Right atrium auricular region (tissue), 2 donors: ENCODE measurements at regions not wholly inside any gene's neighbourhood (a gene's known extent, or its start where the extent isn't known, plus 50 kb on each side); places are given as distances from the start of the nearest gene placed in this dataset.
"Not testable (repeated sequence)": the region's sequence is repeated elsewhere in the genome, so short reads cannot be mapped to it uniquely, and the experiment has no call there.

ENCODE experiments used
- DNase-seq: peaks from one replicate; pipeline ENCODE4 v3.0.0-alpha.2; 2019; ENCODE audit warnings: low spot score
- H3K27ac ChIP-seq, 2 donors: fragments of 200-600 bp; sonication (generic); 1 replicate in 1 of 2; 2 replicates in 1 of 2; pipeline ENCODE4 v1.5.1; 2016 to 2019
- H3K27me3 ChIP-seq, 2 donors: fragments of 200-600 bp; sonication (generic); one replicate each; pipeline versions ENCODE4 v1.5.1 to v1.6.0; 2017 to 2019
- H3K36me3 ChIP-seq: fragments of 200-600 bp; sonication (generic); one replicate; pipeline ENCODE4 v1.5.1; 2016
- H3K4me1 ChIP-seq, 2 donors: fragments of 200-600 bp; sonication (generic); one replicate each; pipeline versions ENCODE4 v1.5.1 to v1.6.0; 2017 to 2019
- H3K4me3 ChIP-seq, 2 donors: fragments of 200-600 bp; sonication (generic); 1 replicate in 1 of 2; 2 replicates in 1 of 2; pipeline ENCODE4 v1.5.1; 2017 to 2019; ENCODE audit warnings: mild to moderate bottlenecking in 1 of 2, moderate library complexity in 1 of 2
- H3K9me3 ChIP-seq, 2 donors: fragments of 200-600 bp; sonication (generic); one replicate each; pipeline ENCODE4 v1.5.1; 2019
- TF ChIP-seq, protein P1 (sequence below), 2 donors: fragments of 200-600 bp; sonication (generic); IDR thresholded peaks; one replicate each; pipeline ENCODE4 v1.5.1; 2019; ENCODE audit warnings: antibody characterized with exemption in 2 of 2

DNA sequence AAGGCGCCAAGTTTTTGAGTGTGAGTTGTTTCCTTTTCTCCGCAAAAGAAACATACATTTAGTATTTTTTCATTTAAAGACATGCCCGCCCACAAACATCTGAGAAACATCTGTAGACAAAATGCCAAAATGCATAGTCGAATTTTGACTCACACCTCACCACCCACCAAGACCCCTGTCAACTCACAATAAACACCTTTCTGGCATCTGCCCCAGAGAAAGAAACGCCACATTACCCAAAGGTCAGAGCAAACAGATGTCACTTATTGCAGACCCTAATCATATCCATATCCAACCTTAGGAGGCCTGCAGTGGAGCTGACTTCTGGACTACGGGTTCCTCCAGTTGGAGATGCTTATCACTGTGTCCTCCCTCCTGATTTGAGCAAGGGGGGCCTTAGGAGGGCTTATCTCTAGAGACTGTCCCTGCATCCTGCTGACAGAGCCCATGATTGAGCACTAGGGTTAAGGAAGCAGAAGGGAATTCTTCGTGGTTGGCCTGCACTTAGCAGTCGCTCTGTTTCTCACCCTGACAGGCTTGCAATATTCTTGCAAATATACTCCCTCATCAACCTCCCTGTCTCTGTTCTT is 90.5 kb upstream of the TBX18 start:
- Histone ChIP-seq H3K4me1 (no peaks in the 10 kb centered on the region), H3K4me3 (no peak overlapping the region), H3K36me3 (no peaks in the 10 kb centered on the region), H3K27ac (no peak overlapping the region), H3K27me3 (no peaks in the 10 kb centered on the region), H3K9me3 (no peaks in the 10 kb centered on the region)
- TF ChIP-seq, protein P1, sequence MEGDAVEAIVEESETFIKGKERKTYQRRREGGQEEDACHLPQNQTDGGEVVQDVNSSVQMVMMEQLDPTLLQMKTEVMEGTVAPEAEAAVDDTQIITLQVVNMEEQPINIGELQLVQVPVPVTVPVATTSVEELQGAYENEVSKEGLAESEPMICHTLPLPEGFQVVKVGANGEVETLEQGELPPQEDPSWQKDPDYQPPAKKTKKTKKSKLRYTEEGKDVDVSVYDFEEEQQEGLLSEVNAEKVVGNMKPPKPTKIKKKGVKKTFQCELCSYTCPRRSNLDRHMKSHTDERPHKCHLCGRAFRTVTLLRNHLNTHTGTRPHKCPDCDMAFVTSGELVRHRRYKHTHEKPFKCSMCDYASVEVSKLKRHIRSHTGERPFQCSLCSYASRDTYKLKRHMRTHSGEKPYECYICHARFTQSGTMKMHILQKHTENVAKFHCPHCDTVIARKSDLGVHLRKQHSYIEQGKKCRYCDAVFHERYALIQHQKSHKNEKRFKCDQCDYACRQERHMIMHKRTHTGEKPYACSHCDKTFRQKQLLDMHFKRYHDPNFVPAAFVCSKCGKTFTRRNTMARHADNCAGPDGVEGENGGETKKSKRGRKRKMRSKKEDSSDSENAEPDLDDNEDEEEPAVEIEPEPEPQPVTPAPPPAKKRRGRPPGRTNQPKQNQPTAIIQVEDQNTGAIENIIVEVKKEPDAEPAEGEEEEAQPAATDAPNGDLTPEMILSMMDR (IDR thresholded peaks at IDR 0.05): no peak
- DNase-seq: no peak

DNA sequence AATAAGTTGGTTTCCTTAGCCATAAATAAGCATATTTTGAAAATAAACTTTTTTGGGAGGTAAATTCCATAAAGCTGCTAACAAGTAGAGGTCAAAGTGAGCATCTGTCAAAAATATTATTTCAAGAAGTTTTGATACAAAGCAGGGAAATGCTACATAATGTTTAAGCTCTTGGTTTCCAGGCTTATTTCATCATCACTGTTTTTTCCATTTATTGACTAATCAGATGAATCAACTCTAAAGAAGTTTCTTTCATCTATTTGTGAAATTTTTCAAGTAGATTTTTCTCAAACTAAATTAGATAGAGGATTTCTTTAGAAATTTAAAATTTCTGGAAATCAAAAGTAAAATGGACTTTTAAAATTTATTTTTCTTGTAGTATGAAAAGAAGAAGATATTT is 89.5 kb upstream of the TBX18 start:
- Histone ChIP-seq H3K27ac (no peak overlapping the region), H3K9me3 (no peaks in the 10 kb centered on the region), H3K4me1 (no peaks in the 10 kb centered on the region), H3K27me3 (no peaks in the 10 kb centered on the region), H3K36me3 (no peaks in the 10 kb centered on the region), H3K4me3 (no peak overlapping the region)
- TF ChIP-seq, protein P1 (IDR thresholded peaks at IDR 0.05): no peak
- no peak for DNase-seq

DNA sequence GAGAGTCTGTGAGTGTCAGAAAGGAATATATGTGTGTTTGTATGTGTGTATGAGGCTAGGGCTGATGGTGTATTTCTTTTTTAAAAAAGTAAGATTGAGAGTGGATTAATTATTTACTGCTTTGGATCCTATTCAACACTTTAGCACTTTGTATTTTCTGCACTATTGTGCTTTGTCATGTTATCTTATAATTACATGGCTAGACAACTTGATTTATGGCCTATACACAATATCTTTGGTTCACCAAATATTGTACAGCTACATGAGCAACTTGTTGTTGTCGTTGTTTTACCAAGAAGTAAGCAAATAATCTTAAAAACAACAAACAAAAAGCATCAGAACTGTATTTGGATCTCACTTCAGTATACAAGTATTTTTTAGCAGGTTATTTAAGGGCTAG is 84.6 kb upstream of the TBX18 start:
- Histone ChIP-seq H3K4me3 (no peak overlapping the region), H3K4me1 (no peaks in the 10 kb centered on the region), H3K36me3 (no peaks in the 10 kb centered on the region), H3K9me3 (no peaks in the 10 kb centered on the region), H3K27ac (no peak overlapping the region), H3K27me3 (no peaks in the 10 kb centered on the region)
- no peak for DNase-seq
- TF ChIP-seq, protein P1 (IDR thresholded peaks at IDR 0.05): no peak

DNA sequence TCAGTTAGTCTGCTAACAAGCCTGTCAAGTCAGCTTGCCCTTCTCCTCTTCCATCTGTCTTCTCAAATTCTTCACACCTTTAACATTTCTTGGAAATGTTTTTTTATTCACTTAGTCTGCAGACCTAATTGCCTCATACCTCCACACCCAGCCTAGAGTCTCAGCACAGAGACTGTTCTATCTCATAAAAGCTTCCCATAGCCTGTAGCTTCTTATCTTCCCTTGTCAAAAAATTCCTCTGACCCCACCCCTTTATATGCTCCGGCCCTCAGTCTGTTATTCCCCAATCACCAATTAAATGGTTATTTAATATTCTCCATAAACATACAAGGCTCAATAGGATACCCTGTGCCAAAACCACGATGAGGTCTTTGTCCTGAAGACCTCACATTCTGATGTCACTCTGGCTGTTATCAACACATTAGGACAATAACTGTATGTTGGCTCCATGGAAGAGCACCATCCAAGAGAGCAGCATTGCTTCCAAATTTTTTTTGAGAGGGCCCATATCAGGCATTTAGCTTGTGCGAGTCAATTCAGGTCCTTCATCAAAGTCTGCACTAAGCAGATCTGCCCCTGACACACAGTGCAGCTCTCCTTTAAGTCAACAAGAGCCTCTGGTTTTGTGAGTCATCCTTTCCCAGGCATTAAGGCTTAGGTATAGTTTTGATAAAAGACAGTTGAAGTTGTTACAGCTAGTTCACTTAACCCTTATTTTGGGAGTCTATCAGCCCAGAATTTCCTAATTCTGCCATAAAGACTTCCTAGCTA is 83.2 kb upstream of the TBX18 start:
- TF ChIP-seq, protein P1 (IDR thresholded peaks at IDR 0.05): no peak
- no peaks in the 10 kb centered on the region for H3K9me3 ChIP-seq
- H3K36me3 ChIP-seq: no peaks in the 10 kb centered on the region
- no peaks in the 10 kb centered on the region for H3K27me3 ChIP-seq
- no peak overlapping the region for H3K27ac ChIP-seq
- no peaks in the 10 kb centered on the region for H3K4me1 ChIP-seq
- no peak for DNase-seq
- H3K4me3 ChIP-seq: no peak overlapping the region

DNA sequence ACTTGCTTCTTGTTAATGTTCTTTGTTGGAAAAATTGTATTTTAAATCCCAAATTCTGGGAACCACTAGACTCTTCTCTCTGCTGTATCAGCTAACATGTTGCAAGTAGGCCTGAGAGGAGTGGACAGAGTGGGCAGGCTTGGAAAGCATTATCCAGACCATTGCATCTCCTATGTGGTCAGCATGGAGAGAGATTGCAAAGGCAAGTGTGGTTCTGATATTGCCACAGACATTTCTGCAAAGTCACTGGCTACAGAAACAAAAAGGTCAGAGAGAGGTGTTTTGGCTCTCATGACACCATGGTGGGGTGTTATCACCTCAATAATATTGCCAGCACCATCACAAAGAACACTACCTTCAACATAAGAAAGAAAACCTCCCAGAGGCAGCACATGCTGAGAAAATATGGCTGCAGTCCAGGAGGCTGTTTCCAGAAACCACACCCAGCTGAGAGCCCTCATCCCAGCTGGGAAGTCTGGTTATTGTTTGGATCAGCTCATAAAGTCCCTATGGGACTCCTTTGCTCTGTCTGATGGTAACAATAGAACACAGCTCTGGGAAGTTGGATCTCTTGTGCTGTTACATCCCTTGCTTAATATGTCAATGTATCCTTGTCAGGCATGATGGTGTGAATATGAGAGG is 78.2 kb upstream of the TBX18 start:
- no peak for DNase-seq
- H3K9me3 ChIP-seq: peaks cover 0 to 3% of the 10 kb centered on the region in 2 donors
- no peaks in the 10 kb centered on the region for H3K36me3 ChIP-seq
- no peak overlapping the region for H3K4me3 ChIP-seq
- TF ChIP-seq, protein P1 (IDR thresholded peaks at IDR 0.05): no peak
- H3K27me3 ChIP-seq: no peaks in the 10 kb centered on the region
- H3K27ac ChIP-seq: no peak overlapping the region
- H3K4me1 ChIP-seq: no peaks in the 10 kb centered on the region

DNA sequence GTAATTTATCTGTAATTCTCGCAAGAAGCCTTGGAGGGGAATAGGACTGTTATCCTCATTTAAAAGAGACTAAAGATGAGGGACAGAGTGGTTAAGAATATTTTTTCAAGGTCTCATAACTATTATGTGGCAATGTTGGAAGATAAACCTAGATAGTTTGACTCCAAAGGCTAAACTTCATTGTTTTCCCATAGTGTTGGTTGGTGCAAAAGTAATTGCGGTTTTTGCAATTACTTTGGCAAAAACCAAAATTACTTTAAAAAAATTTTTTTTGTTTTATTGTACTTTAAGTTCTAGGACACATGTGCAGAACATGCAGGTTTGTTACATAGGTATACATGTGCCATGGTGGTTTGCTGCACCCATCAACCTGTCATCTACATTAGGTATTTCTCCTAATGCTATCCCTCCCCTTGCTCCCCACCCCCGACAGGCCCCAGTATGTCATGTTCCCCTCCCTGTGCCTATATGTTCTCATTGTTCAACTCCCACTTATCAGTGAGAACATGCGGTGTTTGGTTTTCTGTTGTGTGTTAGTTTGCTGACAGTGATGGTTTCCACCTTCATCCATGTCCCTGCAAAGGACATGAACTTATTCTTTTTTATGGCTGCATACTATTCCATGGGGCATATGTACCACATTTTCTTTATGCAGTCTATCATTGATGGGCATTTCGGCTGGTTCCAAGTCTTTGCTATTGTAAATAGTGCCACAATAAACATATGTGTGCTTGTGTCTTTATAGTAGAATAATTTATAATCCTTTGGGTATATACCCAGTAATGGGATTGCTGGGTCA is 72.9 kb upstream of the TBX18 start:
- not testable (repeated sequence) for H3K36me3 ChIP-seq, H3K4me1 ChIP-seq, H3K9me3 ChIP-seq, H3K4me3 ChIP-seq, H3K27me3 ChIP-seq, H3K27ac ChIP-seq, DNase-seq
